Fibroblast of lung (primary cell): ENCODE measurements at regions not wholly inside any gene's neighbourhood (a gene's known extent, or its start where the extent isn't known, plus 50 kb on each side); places are given as distances from the start of the nearest gene placed in this dataset.

Experiments used
- EZH2 ChIP-seq: IDR thresholded peaks from 2 replicates; pipeline ENCODE4 v1.5.1; 2012; ENCODE audit warnings: low read length, control low read depth, mild to moderate bottlenecking; ENCODE audit errors: missing control alignments
- TF ChIP-seq, protein P1 (sequence below), 2 donors: IDR thresholded peaks in 1 of 2; conservative IDR thresholded peaks in 1 of 2; 1 replicate in 1 of 2; 2 replicates in 1 of 2; pipeline ENCODE4 v1.5.1; 2011 to 2012; ENCODE audit warnings: low read length in 2 of 2, control low read depth in 1 of 2, inconsistent platforms in 1 of 2, low read depth in 1 of 2, mild to moderate bottlenecking in 1 of 2

DNA sequence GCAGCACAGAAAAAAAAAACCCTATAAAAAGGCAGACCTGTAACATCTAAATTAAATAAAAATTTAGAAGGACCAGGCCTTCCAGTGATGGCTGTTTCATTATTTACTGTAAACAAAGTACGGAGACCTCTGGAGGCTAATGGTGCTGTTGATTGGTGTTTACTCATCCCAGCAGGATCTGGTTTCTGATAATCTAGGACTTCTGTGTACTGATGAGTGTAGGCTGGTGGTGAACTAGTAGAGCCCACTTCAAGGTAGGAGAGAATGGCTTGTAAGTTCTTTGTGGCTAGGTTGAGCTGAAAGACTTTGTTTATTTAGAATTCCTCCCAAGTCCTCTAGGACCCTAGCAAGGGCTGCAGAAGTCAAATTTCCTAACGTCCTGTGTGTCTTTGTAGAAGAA is 398.1 kb upstream of the PITX2 start:
- TF ChIP-seq, protein P1, sequence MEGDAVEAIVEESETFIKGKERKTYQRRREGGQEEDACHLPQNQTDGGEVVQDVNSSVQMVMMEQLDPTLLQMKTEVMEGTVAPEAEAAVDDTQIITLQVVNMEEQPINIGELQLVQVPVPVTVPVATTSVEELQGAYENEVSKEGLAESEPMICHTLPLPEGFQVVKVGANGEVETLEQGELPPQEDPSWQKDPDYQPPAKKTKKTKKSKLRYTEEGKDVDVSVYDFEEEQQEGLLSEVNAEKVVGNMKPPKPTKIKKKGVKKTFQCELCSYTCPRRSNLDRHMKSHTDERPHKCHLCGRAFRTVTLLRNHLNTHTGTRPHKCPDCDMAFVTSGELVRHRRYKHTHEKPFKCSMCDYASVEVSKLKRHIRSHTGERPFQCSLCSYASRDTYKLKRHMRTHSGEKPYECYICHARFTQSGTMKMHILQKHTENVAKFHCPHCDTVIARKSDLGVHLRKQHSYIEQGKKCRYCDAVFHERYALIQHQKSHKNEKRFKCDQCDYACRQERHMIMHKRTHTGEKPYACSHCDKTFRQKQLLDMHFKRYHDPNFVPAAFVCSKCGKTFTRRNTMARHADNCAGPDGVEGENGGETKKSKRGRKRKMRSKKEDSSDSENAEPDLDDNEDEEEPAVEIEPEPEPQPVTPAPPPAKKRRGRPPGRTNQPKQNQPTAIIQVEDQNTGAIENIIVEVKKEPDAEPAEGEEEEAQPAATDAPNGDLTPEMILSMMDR (conservative IDR thresholded peaks at IDR 0.05 in 1 of 2, IDR thresholded peaks at IDR 0.05 in 1 of 2; ENCODE audit: low read depth in 1 of 2, low read length in 2 of 2) = no peak
- no peak for TF ChIP-seq EZH2
